A549 (cell line): ENCODE measurements at regions not wholly inside any gene's neighbourhood (a gene's known extent, or its start where the extent isn't known, plus 50 kb on each side); places are given as distances from the start of the nearest gene placed in this dataset.

Experiments used
- ATOH8 ChIP-seq: fragments of 250-450 bp; sonication (Bioruptor Pico); IDR thresholded peaks from 2 replicates; pipeline ENCODE4 v1.5.0; 2020; ENCODE audit warnings: low read depth, mild to moderate bottlenecking, moderate library complexity
- FOSL2 ChIP-seq, 2 experiments: fragments of 450-650 bp in 1 of 2; fragments of >200 bp in 1 of 2; sonication (Bioruptor Twin) in 1 of 2; formaldehyde crosslinking; IDR thresholded peaks; 2 replicates each; pipeline versions ENCODE4 v1.5.0 to v1.6.1; 2016 to 2020; ENCODE audit warnings: mild to moderate bottlenecking in 1 of 2, moderate library complexity in 1 of 2
- JUNB ChIP-seq: fragments of >200 bp; sonication (Bioruptor Twin); formaldehyde crosslinking; IDR thresholded peaks from 2 replicates; pipeline ENCODE4 v1.6.1; 2016
- MAFK ChIP-seq: fragments of 450-650 bp; IDR thresholded peaks from 2 replicates; pipeline ENCODE4 v1.6.1; 2014; ENCODE audit not compliant: partially characterized antibody
- MAX ChIP-seq: IDR thresholded peaks from 2 replicates; pipeline ENCODE4 v1.6.1; 2012
- PHF8 ChIP-seq: fragments of 200-600 bp; sonication (generic); IDR thresholded peaks from 2 replicates; pipeline ENCODE4 v1.6.1; 2016; ENCODE audit warnings: low read depth, mild to moderate bottlenecking, antibody characterized with exemption, moderate library complexity, borderline replicate concordance
- POLR2A ChIP-seq: IDR thresholded peaks from 2 replicates; pipeline ENCODE4 v1.6.1; 2012; ENCODE audit warnings: mild to moderate bottlenecking, low read length
- RFX5 ChIP-seq: fragments of 450-650 bp; IDR thresholded peaks from 2 replicates; pipeline ENCODE4 v1.7.1; 2014; ENCODE audit warnings: antibody characterized with exemption, mild to moderate bottlenecking, moderate library complexity
- SMC3 ChIP-seq: fragments of >200 bp; sonication (Bioruptor Twin); formaldehyde crosslinking; IDR thresholded peaks from 3 replicates; pipeline ENCODE4 v1.6.1; 2018; ENCODE audit warnings: inconsistent platforms
- TF ChIP-seq, protein P1 (sequence below): fragments of >200 bp; sonication (Bioruptor Twin); formaldehyde crosslinking; IDR thresholded peaks from 3 replicates; pipeline ENCODE4 v1.5.1; 2016

GRCh38 chrX:43345166-43345565 is 310.9 kb upstream of the MAOA start:
- TF ChIP-seq RFX5 (no peak), POLR2A (no peak), FOSL2 (IDR thresholded peaks at IDR 0.05) (no peak), FOSL2 (CRISPR knock-in tag; IDR thresholded peaks at IDR 0.05) (no peak), MAFK (no peak), JUNB (no peak), PHF8 (no peak), MAX (no peak), SMC3 (no peak), ATOH8 (CRISPR knock-in tag) (no peak)
- TF ChIP-seq, protein P1, sequence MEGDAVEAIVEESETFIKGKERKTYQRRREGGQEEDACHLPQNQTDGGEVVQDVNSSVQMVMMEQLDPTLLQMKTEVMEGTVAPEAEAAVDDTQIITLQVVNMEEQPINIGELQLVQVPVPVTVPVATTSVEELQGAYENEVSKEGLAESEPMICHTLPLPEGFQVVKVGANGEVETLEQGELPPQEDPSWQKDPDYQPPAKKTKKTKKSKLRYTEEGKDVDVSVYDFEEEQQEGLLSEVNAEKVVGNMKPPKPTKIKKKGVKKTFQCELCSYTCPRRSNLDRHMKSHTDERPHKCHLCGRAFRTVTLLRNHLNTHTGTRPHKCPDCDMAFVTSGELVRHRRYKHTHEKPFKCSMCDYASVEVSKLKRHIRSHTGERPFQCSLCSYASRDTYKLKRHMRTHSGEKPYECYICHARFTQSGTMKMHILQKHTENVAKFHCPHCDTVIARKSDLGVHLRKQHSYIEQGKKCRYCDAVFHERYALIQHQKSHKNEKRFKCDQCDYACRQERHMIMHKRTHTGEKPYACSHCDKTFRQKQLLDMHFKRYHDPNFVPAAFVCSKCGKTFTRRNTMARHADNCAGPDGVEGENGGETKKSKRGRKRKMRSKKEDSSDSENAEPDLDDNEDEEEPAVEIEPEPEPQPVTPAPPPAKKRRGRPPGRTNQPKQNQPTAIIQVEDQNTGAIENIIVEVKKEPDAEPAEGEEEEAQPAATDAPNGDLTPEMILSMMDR = no peak
